ENCODE measurements at regions not wholly inside any gene's neighbourhood (a gene's known extent, or its start where the extent isn't known, plus 50 kb on each side); places are given as distances from the start of the nearest gene placed in this dataset.

DNA sequence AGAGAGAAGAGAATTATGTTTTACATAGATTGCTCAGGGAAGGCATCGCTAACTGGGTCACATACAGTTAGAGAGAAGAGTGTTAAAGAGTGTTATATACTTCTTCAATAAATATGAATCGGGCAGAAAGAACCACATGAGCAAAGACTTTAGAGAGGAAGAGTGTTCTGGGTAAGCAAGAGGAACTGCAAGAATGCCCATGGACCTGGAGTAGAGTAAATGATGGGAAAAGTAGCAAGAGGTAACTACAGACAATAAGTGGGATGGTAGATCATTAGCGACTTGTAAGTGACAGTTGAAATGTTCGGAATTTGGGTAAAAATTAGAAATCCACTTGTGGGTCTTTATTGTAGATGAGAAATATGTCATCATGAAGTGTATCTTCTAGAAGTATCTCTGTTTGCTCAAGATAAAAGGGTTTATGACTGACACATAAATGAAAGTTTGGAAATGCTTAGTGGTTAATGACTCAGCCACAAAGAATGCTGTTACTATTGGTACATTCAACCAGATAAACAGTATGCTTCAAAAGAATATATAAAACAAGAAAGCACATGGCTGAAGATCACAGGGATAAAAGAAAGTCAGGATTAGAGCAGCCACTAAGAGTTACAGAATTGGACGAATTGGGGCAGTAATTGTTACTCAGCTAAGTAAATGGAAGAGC lies 229.3 kb downstream of the CASP12 start:
- TF ChIP-seq, protein P1, sequence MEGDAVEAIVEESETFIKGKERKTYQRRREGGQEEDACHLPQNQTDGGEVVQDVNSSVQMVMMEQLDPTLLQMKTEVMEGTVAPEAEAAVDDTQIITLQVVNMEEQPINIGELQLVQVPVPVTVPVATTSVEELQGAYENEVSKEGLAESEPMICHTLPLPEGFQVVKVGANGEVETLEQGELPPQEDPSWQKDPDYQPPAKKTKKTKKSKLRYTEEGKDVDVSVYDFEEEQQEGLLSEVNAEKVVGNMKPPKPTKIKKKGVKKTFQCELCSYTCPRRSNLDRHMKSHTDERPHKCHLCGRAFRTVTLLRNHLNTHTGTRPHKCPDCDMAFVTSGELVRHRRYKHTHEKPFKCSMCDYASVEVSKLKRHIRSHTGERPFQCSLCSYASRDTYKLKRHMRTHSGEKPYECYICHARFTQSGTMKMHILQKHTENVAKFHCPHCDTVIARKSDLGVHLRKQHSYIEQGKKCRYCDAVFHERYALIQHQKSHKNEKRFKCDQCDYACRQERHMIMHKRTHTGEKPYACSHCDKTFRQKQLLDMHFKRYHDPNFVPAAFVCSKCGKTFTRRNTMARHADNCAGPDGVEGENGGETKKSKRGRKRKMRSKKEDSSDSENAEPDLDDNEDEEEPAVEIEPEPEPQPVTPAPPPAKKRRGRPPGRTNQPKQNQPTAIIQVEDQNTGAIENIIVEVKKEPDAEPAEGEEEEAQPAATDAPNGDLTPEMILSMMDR (IDR thresholded peaks at IDR 0.05), result no peak
- TF ChIP-seq, protein P2, sequence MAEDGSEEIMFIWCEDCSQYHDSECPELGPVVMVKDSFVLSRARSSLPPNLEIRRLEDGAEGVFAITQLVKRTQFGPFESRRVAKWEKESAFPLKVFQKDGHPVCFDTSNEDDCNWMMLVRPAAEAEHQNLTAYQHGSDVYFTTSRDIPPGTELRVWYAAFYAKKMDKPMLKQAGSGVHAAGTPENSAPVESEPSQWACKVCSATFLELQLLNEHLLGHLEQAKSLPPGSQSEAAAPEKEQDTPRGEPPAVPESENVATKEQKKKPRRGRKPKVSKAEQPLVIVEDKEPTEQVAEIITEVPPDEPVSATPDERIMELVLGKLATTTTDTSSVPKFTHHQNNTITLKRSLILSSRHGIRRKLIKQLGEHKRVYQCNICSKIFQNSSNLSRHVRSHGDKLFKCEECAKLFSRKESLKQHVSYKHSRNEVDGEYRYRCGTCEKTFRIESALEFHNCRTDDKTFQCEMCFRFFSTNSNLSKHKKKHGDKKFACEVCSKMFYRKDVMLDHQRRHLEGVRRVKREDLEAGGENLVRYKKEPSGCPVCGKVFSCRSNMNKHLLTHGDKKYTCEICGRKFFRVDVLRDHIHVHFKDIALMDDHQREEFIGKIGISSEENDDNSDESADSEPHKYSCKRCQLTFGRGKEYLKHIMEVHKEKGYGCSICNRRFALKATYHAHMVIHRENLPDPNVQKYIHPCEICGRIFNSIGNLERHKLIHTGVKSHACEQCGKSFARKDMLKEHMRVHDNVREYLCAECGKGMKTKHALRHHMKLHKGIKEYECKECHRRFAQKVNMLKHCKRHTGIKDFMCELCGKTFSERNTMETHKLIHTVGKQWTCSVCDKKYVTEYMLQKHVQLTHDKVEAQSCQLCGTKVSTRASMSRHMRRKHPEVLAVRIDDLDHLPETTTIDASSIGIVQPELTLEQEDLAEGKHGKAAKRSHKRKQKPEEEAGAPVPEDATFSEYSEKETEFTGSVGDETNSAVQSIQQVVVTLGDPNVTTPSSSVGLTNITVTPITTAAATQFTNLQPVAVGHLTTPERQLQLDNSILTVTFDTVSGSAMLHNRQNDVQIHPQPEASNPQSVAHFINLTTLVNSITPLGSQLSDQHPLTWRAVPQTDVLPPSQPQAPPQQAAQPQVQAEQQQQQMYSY (CRISPR knock-in tag; IDR thresholded peaks at IDR 0.05), result no peak
